Parathyroid adenoma (tissue), 2 donors: ENCODE measurements at regions not wholly inside any gene's neighbourhood (a gene's known extent, or its start where the extent isn't known, plus 50 kb on each side); places are given as distances from the start of the nearest gene placed in this dataset.
"Not testable (repeated sequence)": the region's sequence is repeated elsewhere in the genome, so short reads cannot be mapped to it uniquely, and the experiment has no call there.

Experiments
- H2AFZ ChIP-seq: fragments of 300-600 bp; sonication (generic); one replicate; pipeline ENCODE4 v1.7.0; 2017; ENCODE audit warnings: antibody characterized with exemption, mild to moderate bottlenecking
- H3K27ac ChIP-seq: fragments of 300-600 bp; sonication (generic); one replicate; pipeline ENCODE4 v1.7.0; 2017
- H3K27me3 ChIP-seq: fragments of 300-600 bp; sonication (generic); one replicate; pipeline ENCODE4 v1.7.0; 2017; ENCODE audit warnings: low read length; ENCODE audit not compliant: control insufficient read depth, insufficient read depth
- H3K36me3 ChIP-seq: fragments of 300-600 bp; sonication (generic); one replicate; pipeline ENCODE4 v1.7.0; 2017; ENCODE audit warnings: low read length; ENCODE audit not compliant: control insufficient read depth, insufficient read depth
- H3K4me1 ChIP-seq: fragments of 300-600 bp; sonication (generic); one replicate; pipeline ENCODE4 v1.7.0; 2017; ENCODE audit warnings: control low read depth
- H3K4me2 ChIP-seq: fragments of 300-600 bp; sonication (generic); one replicate; pipeline ENCODE4 v1.7.0; 2017; ENCODE audit warnings: low read length
- H3K4me3 ChIP-seq: fragments of 300-600 bp; sonication (generic); one replicate; pipeline ENCODE4 v1.7.0; 2017; ENCODE audit warnings: low read depth, low read length
- H3K79me2 ChIP-seq: fragments of 300-600 bp; sonication (generic); one replicate; pipeline ENCODE4 v1.7.0; 2017; ENCODE audit warnings: control low read depth
- H3K9ac ChIP-seq: fragments of 300-600 bp; sonication (generic); one replicate; pipeline ENCODE4 v1.7.0; 2017; ENCODE audit warnings: mild to moderate bottlenecking
- H3K9me3 ChIP-seq: fragments of 300-600 bp; sonication (generic); one replicate; pipeline ENCODE4 v1.7.0; 2017; ENCODE audit warnings: low read length; ENCODE audit not compliant: control insufficient read depth
- CTCF ChIP-seq: fragments of 300-600 bp; sonication (generic); IDR thresholded peaks from one replicate; pipeline ENCODE4 v1.7.0; 2017; ENCODE audit warnings: antibody characterized with exemption, mild to moderate bottlenecking
- donor health status: primary hyperparathyroidism.

- Histone ChIP-seq H3K27me3 (no peaks in the 10 kb centered on the region), H3K4me2 (no peak overlapping the region), H3K4me1 (no peaks in the 10 kb centered on the region)
Measured at GRCh38 chr15:45821390-45821789, 186.6 kb downstream of the SQOR start.

GRCh38 chr15:45822968-45823367, 188.1 kb downstream of the SQOR start:
- H3K9me3 ChIP-seq, H3K9ac ChIP-seq: not testable (repeated sequence)

More at GRCh38 chr15:45821390-45821789, 186.6 kb downstream of the SQOR start:
- Histone ChIP-seq H3K9ac (no peak overlapping the region), H3K27ac (no peak overlapping the region), H3K4me3 (no peak overlapping the region), H3K9me3 (no peaks in the 10 kb centered on the region), H3K79me2 (no peaks in the 10 kb centered on the region), H3K36me3 (no peaks in the 10 kb centered on the region), H2AFZ (no peak overlapping the region)
- no peak for TF ChIP-seq CTCF

GRCh38 chr15:45827275-45827674, 192.4 kb downstream of the SQOR start:
- H3K9ac ChIP-seq: no peak overlapping the region
- no peaks in the 10 kb centered on the region for H3K9me3 ChIP-seq
- H3K4me2 ChIP-seq: no peak overlapping the region
- H3K4me1 ChIP-seq: no peaks in the 10 kb centered on the region
- no peaks in the 10 kb centered on the region for H3K79me2 ChIP-seq
- H3K36me3 ChIP-seq: no peaks in the 10 kb centered on the region
- no peak overlapping the region for H3K4me3 ChIP-seq
- no peak overlapping the region for H3K27ac ChIP-seq
- no peak overlapping the region for H2AFZ ChIP-seq
- no peak for TF ChIP-seq CTCF
- H3K27me3 ChIP-seq: no peaks in the 10 kb centered on the region

More at GRCh38 chr15:45822968-45823367, 188.1 kb downstream of the SQOR start:
- H3K27me3 ChIP-seq, H3K79me2 ChIP-seq, H3K27ac ChIP-seq, H3K36me3 ChIP-seq, H2AFZ ChIP-seq, H3K4me1 ChIP-seq, H3K4me2 ChIP-seq, H3K4me3 ChIP-seq: not testable (repeated sequence)

- no peak for TF ChIP-seq CTCF
- Histone ChIP-seq H3K9me3 (no peaks in the 10 kb centered on the region), H3K27ac (no peak overlapping the region), H3K9ac (no peak overlapping the region), H3K4me1 (no peaks in the 10 kb centered on the region), H3K79me2 (no peaks in the 10 kb centered on the region), H2AFZ (no peak overlapping the region), H3K27me3 (no peaks in the 10 kb centered on the region), H3K4me3 (no peak overlapping the region), H3K36me3 (no peaks in the 10 kb centered on the region), H3K4me2 (no peak overlapping the region)
Measured at GRCh38 chr15:45827766-45828165, 192.9 kb downstream of the SQOR start.

GRCh38 chr15:45829336-45830153, 194.7 kb downstream of the SQOR start:
- no peaks in the 10 kb centered on the region for H3K9me3 ChIP-seq
- no peaks in the 10 kb centered on the region for H3K79me2 ChIP-seq
- H3K4me3 ChIP-seq: no peak overlapping the region
- H3K9ac ChIP-seq: no peak overlapping the region
- H3K27me3 ChIP-seq: no peaks in the 10 kb centered on the region
- H3K27ac ChIP-seq: no peak overlapping the region
- H3K36me3 ChIP-seq: no peaks in the 10 kb centered on the region
- no peaks in the 10 kb centered on the region for H3K4me1 ChIP-seq
- no peak overlapping the region for H2AFZ ChIP-seq
- TF ChIP-seq CTCF: no peak
- H3K4me2 ChIP-seq: no peak overlapping the region
